MM.1S (cell line): ENCODE measurements at regions not wholly inside any gene's neighbourhood (a gene's known extent, or its start where the extent isn't known, plus 50 kb on each side); places are given as distances from the start of the nearest gene placed in this dataset.

Source experiments
- CTCF ChIP-seq: fragments of 300-600 bp; sonication (generic); IDR thresholded peaks from 2 replicates; pipeline ENCODE4 v1.5.1; 2016; ENCODE audit warnings: antibody characterized with exemption, low read length, mixed read lengths
- EZH2 ChIP-seq: fragments of 300-600 bp; sonication (generic); optimal IDR thresholded peaks from 2 replicates; pipeline ENCODE3; 2017; ENCODE audit warnings: low read depth, mild to moderate bottlenecking, antibody characterized with exemption, low read length, mixed read lengths
- EZH2phosphoT487 ChIP-seq: fragments of 300-600 bp; sonication (generic); IDR thresholded peaks from 2 replicates; pipeline ENCODE4 v1.6.1; 2018; ENCODE audit warnings: antibody characterized with exemption, low read length

- TF ChIP-seq EZH2 (no peak), CTCF (no peak), EZH2phosphoT487 (no peak)
Measured at GRCh38 chr6:43976706-43977403, 150.4 kb downstream of the MRPL14 start.
